ENCODE measurements at regions not wholly inside any gene's neighbourhood (a gene's known extent, or its start where the extent isn't known, plus 50 kb on each side); places are given as distances from the start of the nearest gene placed in this dataset.

GRCh38 chr9:86754581-86755560 lies 192.4 kb downstream of the GAS1 start:
- H3K9ac ChIP-seq (ENCODE audit: low read depth, low read length): no peak overlapping the region
- H4K5ac ChIP-seq (ENCODE audit: low read depth, low read length): no peak overlapping the region
- ChIA-PET CTCF (no interaction called here), POLR2A (ENCODE audit: unreplicated experiment) (interaction anchor here (0.6 kb wide), 1 partner anchor 22 kb away, joined by 3 read pairs; no protein-coding TSS in a partner anchor)
- H2AK9ac ChIP-seq (replicated peaks; ENCODE audit: low read depth, low read length, poor library complexity): no peak overlapping the region
- H3K4me3 ChIP-seq (ENCODE audit: insufficient read depth, low read depth, low read length): no peak overlapping the region
- dilution Hi-C loops (cut with HindIII; ENCODE audit: low sequenced_read_pairs, unreplicated experiment): no loop called here
- no peak overlapping the region for H4K91ac ChIP-seq (ENCODE audit: insufficient read depth, low read depth, low read length)
- no peak overlapping the region for H3K56ac ChIP-seq (ENCODE audit: extremely low read depth, insufficient read depth, low read length)
- no peak overlapping the region for H3K23ac ChIP-seq (ENCODE audit: low read depth, low read length)
- H2AFZ ChIP-seq (replicated peaks; ENCODE audit: low read length, poor library complexity): peak overlapping the region; percentile 6
- no CpG with 5 or more reads among the region's 6 CpGs for WGBS, 2 experiments (ENCODE audit: extremely low coverage in 2 of 2, insufficient read length in 1 of 2)
- BruUV-seq (replicated peaks): no TSS peak
- intact Hi-C loops (cut with micrococcal nuclease): no loop called here
- no peaks in the 10 kb centered on the region for H3K9me3 ChIP-seq (ENCODE audit: control insufficient read depth, insufficient read depth, low read length)
- no peak overlapping the region for H2BK5ac ChIP-seq (ENCODE audit: low read depth, low read length, poor library complexity, severe bottlenecking)
- H3K27me3 ChIP-seq (ENCODE audit: control insufficient read depth, insufficient read depth, low read length): no peaks in the 10 kb centered on the region
- no peak overlapping the region for H3K4ac ChIP-seq (ENCODE audit: low read depth, low read length)
- peak overlapping the region; percentile 15; the same call in 1 of the 2 replicates for H2AK5ac ChIP-seq (ENCODE audit: low read depth, low read length)
- no peak for DNase-seq
- TF ChIP-seq CEBPB (IDR thresholded peaks at IDR 0.05; ENCODE audit: low read depth, low read length) (no peak), CHD1 (IDR thresholded peaks at IDR 0.05; ENCODE audit: low read depth, low read length) (no peak), RFX5 (IDR thresholded peaks at IDR 0.05; ENCODE audit: low read depth, low read length) (no peak), MAZ (IDR thresholded peaks at IDR 0.05; ENCODE audit: borderline replicate concordance, low read depth, low read length) (no peak), RAD21 (IDR thresholded peaks at IDR 0.05; ENCODE audit: low read length) (no peak), POLR2A (IDR thresholded peaks at IDR 0.05; ENCODE audit: low read depth, low read length) (no peak), RCOR1 (IDR thresholded peaks at IDR 0.05; ENCODE audit: insufficient replicate concordance, low read length) (no peak), ELK1 (IDR thresholded peaks at IDR 0.05; ENCODE audit: borderline replicate concordance, low read depth, low read length) (no peak), FOS (IDR thresholded peaks at IDR 0.05; ENCODE audit: low read depth, low read length) (no peak), BHLHE40 (IDR thresholded peaks at IDR 0.05; ENCODE audit: low read depth, low read length) (no peak), USF2 (IDR thresholded peaks at IDR 0.05; ENCODE audit: low read depth, low read length) (no peak), NFE2L2 (IDR thresholded peaks at IDR 0.05; ENCODE audit: low read depth, low read length) (no peak), MAFK (IDR thresholded peaks at IDR 0.05; ENCODE audit: low read depth, low read length) (no peak)
- TF ChIP-seq, protein P1, sequence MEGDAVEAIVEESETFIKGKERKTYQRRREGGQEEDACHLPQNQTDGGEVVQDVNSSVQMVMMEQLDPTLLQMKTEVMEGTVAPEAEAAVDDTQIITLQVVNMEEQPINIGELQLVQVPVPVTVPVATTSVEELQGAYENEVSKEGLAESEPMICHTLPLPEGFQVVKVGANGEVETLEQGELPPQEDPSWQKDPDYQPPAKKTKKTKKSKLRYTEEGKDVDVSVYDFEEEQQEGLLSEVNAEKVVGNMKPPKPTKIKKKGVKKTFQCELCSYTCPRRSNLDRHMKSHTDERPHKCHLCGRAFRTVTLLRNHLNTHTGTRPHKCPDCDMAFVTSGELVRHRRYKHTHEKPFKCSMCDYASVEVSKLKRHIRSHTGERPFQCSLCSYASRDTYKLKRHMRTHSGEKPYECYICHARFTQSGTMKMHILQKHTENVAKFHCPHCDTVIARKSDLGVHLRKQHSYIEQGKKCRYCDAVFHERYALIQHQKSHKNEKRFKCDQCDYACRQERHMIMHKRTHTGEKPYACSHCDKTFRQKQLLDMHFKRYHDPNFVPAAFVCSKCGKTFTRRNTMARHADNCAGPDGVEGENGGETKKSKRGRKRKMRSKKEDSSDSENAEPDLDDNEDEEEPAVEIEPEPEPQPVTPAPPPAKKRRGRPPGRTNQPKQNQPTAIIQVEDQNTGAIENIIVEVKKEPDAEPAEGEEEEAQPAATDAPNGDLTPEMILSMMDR (conservative IDR thresholded peaks at IDR 0.05; ENCODE audit: low read depth, low read length): no peak
- H3K36me3 ChIP-seq (ENCODE audit: control insufficient read depth, insufficient read depth, low read length): no peaks in the 10 kb centered on the region
- no peaks in the 10 kb centered on the region for H3K79me1 ChIP-seq (ENCODE audit: low read depth in 1 of 2, low read length in 2 of 2)
- H2BK120ac ChIP-seq (ENCODE audit: low read depth, low read length): no peak overlapping the region
- H3K4me1 ChIP-seq (ENCODE audit: control insufficient read depth, insufficient read depth, low read length): peaks cover 4% of the 10 kb centered on the region; the same call in 1 of the 2 replicates
- H4K20me1 ChIP-seq (ENCODE audit: insufficient read depth, low read length): no peaks in the 10 kb centered on the region
- H3K4me2 ChIP-seq (ENCODE audit: low read depth, low read length): no peak overlapping the region
- H4K8ac ChIP-seq (ENCODE audit: low read depth in 2 of 2, low read length in 2 of 2): no peak overlapping the region
- ATAC-seq (ENCODE audit: low read depth): no peak
- H2BK20ac ChIP-seq (ENCODE audit: low read depth, low read length): no peak overlapping the region
- in situ Hi-C loops (cut with MboI; ENCODE audit: low sequenced_read_pairs): no loop called here
- H3K9me1 ChIP-seq (ENCODE audit: insufficient read depth, low read length): peaks cover 5% of the 10 kb centered on the region
- no peak overlapping the region for H3K27ac ChIP-seq (ENCODE audit: insufficient read depth, low read length)
- no peak overlapping the region for H2BK15ac ChIP-seq (ENCODE audit: low read depth, low read length)
- no peak overlapping the region for H3K18ac ChIP-seq (ENCODE audit: low read depth, low read length)
- no peak overlapping the region for H3K14ac ChIP-seq (replicated peaks; ENCODE audit: low read depth, low read length)
